ENCODE measurements at regions not wholly inside any gene's neighbourhood (a gene's known extent, or its start where the extent isn't known, plus 50 kb on each side); places are given as distances from the start of the nearest gene placed in this dataset.

DNA sequence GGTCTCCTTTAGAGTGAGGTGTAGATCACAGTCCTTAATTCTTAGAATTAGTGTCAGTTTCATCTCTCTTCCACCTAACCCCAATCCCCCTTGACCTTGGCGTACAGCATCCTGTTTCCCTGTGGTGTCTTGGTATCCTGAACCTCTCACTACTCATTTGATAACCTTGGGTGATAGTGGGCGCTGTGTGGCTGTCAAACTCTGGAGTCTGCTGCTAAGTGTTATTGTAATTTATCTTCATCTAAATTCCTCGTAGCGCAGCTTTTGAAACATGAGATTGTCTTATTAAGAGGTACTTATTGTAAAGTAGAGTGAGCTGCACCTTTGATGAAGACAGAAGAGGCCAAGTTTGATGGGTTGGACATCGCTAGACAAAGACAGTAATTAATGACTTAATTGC lies 222.6 kb upstream of the SPRED2 start:
- Mint-ChIP-seq H3K36me3 (no peaks in the 10 kb centered on the region), H3K27ac (no peak overlapping the region), H3K27me3 (peaks cover 26% of the 10 kb centered on the region), H3K4me1 (no peaks in the 10 kb centered on the region), H3K4me3 (no peak overlapping the region), H3K9me3 (no peaks in the 10 kb centered on the region)
- DNase-seq (no peak), ATAC-seq (ENCODE audit: low read depth in 2 of 2) (no peak)
- no peak overlapping the region for H3K27ac ChIP-seq (ENCODE audit: insufficient read depth, low read length, poor library complexity, severe bottlenecking)
- H3K27me3 ChIP-seq (ENCODE audit: control insufficient read depth, insufficient read depth, low read length), result no peaks in the 10 kb centered on the region
- H3K36me3 ChIP-seq (ENCODE audit: control insufficient read depth, insufficient read depth, low read length), result no peaks in the 10 kb centered on the region
- no peaks in the 10 kb centered on the region for H3K4me1 ChIP-seq (ENCODE audit: control insufficient read depth, insufficient read depth, low read length, poor library complexity, severe bottlenecking)
- no peak overlapping the region for H3K4me3 ChIP-seq (ENCODE audit: low read depth, low read length)
- no peaks in the 10 kb centered on the region for H3K9me3 ChIP-seq (ENCODE audit: control insufficient read depth in 2 of 2, low read length in 2 of 2)

DNA sequence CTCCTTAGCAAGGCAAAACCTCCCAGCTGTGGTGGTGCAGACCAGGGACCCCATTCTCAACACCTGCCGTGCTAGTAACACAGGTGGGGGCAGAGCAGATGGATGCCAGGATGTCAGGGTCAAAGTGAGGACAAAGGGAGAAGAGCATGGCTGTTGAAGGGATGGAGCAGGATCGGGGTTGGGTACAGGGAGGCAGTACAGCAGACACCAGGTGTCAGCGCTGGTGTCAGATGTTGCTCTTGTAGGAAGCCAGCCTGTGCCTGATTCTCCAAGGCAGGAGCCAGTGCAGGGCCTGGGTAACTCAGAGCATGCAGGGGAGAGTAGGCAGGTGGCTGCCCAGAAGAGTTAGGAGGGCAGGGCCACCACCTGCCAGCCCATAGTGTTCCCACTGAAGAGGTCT lies 222.1 kb upstream of the SPRED2 start:
- Mint-ChIP-seq H3K4me1 (no peaks in the 10 kb centered on the region), H3K27ac (no peak overlapping the region), H3K9me3 (no peaks in the 10 kb centered on the region), H3K4me3 (no peak overlapping the region), H3K27me3 (peaks cover 26% of the 10 kb centered on the region), H3K36me3 (no peaks in the 10 kb centered on the region)
- Histone ChIP-seq H3K36me3 (ENCODE audit: control insufficient read depth, insufficient read depth, low read length) (no peaks in the 10 kb centered on the region), H3K9me3 (ENCODE audit: control insufficient read depth in 2 of 2, low read length in 2 of 2) (no peaks in the 10 kb centered on the region), H3K27me3 (ENCODE audit: control insufficient read depth, insufficient read depth, low read length) (no peaks in the 10 kb centered on the region), H3K27ac (ENCODE audit: insufficient read depth, low read length, poor library complexity, severe bottlenecking) (no peak overlapping the region), H3K4me3 (ENCODE audit: low read depth, low read length) (no peak overlapping the region), H3K4me1 (ENCODE audit: control insufficient read depth, insufficient read depth, low read length, poor library complexity, severe bottlenecking) (no peaks in the 10 kb centered on the region)
- no peak for DNase-seq
- no peak for ATAC-seq (ENCODE audit: low read depth in 2 of 2)

DNA sequence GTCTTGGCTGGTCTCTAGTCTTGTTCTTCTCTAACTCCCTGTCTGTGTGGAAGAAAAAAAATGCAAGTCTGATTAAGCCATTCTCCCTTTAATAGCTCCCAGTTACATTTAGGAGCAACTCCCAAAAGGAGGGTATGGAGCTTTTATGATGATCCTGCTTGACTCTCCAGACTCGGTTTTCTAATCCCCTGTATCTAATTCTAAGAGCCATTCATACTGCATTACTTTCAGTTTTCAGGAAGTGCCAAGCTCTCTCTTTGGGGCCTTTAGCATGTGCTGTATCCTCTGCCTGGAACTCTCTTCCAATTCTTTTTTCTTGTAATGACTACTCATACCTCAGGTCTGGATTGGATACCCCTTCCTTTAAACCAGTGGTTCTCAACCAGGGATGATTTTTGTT lies 219.7 kb upstream of the SPRED2 start:
- no peak overlapping the region for H3K4me3 ChIP-seq (ENCODE audit: low read depth, low read length)
- Mint-ChIP-seq H3K36me3 (no peaks in the 10 kb centered on the region), H3K27me3 (peaks cover 26% of the 10 kb centered on the region), H3K27ac (no peak overlapping the region), H3K9me3 (peaks cover 0 to 2% (median 0%) of the 10 kb centered on the region in 7 donors), H3K4me1 (no peaks in the 10 kb centered on the region), H3K4me3 (no peak overlapping the region)
- ATAC-seq (ENCODE audit: low read depth in 2 of 2) (no peak), DNase-seq (no peak)
- no peaks in the 10 kb centered on the region for H3K9me3 ChIP-seq (ENCODE audit: control insufficient read depth in 2 of 2, low read length in 2 of 2)
- no peaks in the 10 kb centered on the region for H3K36me3 ChIP-seq (ENCODE audit: control insufficient read depth, insufficient read depth, low read length)
- H3K27ac ChIP-seq (ENCODE audit: insufficient read depth, low read length, poor library complexity, severe bottlenecking), result no peak overlapping the region
- no peaks in the 10 kb centered on the region for H3K27me3 ChIP-seq (ENCODE audit: control insufficient read depth, insufficient read depth, low read length)
- H3K4me1 ChIP-seq (ENCODE audit: control insufficient read depth, insufficient read depth, low read length, poor library complexity, severe bottlenecking), result no peaks in the 10 kb centered on the region

DNA sequence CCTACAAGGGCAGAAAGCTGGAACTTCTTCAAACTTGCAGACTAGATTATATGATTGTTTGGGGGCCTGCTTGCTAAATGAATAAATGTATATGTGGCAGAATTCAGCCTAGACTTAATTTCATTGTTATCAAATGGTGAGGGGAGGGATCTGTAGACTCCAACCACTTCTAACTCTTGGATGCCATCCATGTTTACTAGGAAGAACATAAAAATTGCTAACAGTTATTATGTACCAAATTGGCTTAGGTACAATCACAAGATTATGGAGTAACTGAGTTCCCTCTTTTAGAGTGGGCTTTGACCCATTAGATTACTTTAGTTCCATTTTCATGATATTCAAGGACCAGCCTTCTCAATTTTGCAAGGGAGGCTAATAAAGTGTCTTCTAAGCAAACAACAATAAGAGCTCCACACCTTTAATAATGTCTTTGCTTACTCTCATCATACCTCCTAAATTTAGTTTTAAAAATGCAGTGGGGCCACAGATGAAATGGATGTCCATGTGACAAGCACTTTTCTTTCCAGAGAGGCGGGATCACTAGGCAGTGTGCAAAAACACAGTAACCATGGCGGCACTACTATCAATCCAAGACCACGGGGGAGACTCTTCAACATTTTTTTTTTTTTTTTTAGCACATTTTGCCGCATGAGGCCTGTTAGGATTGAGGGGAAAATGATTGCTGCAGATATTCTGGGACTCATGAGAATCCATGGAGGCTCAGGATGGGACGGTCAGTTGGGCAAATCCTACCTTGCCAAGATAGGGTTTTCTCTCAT lies 217.6 kb upstream of the SPRED2 start:
- H3K27me3 ChIP-seq (ENCODE audit: control insufficient read depth, insufficient read depth, low read length), result no peaks in the 10 kb centered on the region
- H3K27me3 Mint-ChIP-seq, result peaks cover 17% of the 10 kb centered on the region
- ATAC-seq (ENCODE audit: low read depth in 2 of 2) (no peak), DNase-seq (no peak)
- no peaks in the 10 kb centered on the region for H3K4me1 ChIP-seq (ENCODE audit: control insufficient read depth, insufficient read depth, low read length, poor library complexity, severe bottlenecking)
- no peak overlapping the region for H3K4me3 ChIP-seq (ENCODE audit: low read depth, low read length)
- H3K27ac Mint-ChIP-seq, result peak overlapping the region in 1 of 3 donors; percentile 23
- no peaks in the 10 kb centered on the region for H3K4me1 Mint-ChIP-seq
- peaks cover 0 to 3% (median 0%) of the 10 kb centered on the region in 7 donors for H3K9me3 Mint-ChIP-seq
- H3K27ac ChIP-seq (ENCODE audit: insufficient read depth, low read length, poor library complexity, severe bottlenecking), result no peak overlapping the region
- no peak overlapping the region for H3K4me3 Mint-ChIP-seq
- H3K36me3 Mint-ChIP-seq, result no peaks in the 10 kb centered on the region
- no peaks in the 10 kb centered on the region for H3K9me3 ChIP-seq (ENCODE audit: control insufficient read depth in 2 of 2, low read length in 2 of 2)
- H3K36me3 ChIP-seq (ENCODE audit: control insufficient read depth, insufficient read depth, low read length), result no peaks in the 10 kb centered on the region

DNA sequence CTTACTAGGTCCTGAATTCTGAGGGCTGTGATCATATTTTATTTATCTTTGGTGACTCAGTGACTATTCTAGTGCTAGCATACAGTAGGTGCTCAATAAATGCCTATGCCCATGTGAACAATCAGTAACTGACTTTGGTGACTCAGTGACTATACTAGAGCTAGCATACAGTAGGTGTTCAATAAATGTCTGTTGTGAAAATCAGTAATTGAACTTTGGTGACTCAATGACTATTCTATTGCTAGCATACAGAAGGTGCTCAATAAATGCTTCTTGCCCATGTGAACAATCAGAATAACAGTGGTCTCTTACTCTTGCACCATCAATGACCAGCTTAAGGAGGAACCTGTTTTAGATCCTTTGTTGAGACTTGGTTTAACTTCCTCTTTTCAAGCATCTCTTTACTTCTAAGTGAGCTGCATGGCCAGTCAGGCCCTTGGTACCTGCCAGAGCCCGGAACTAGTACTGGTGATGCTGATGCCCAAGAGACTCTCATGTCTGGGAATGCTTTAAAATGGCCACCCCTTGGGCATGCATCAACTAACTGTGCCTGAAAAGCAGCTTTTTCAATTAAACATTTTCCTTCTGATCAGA lies 214.9 kb upstream of the SPRED2 start:
- no peaks in the 10 kb centered on the region for H3K27me3 ChIP-seq (ENCODE audit: control insufficient read depth, insufficient read depth, low read length)
- Mint-ChIP-seq H3K27ac (no peak overlapping the region), H3K4me3 (no peak overlapping the region), H3K4me1 (no peaks in the 10 kb centered on the region), H3K9me3 (peaks cover 0 to 6% (median 0%) of the 10 kb centered on the region in 7 donors), H3K27me3 (peaks cover 11% of the 10 kb centered on the region), H3K36me3 (no peaks in the 10 kb centered on the region)
- DNase-seq, result no peak
- H3K4me1 ChIP-seq (ENCODE audit: control insufficient read depth, insufficient read depth, low read length, poor library complexity, severe bottlenecking), result no peaks in the 10 kb centered on the region
- H3K27ac ChIP-seq (ENCODE audit: insufficient read depth, low read length, poor library complexity, severe bottlenecking), result no peak overlapping the region
- H3K4me3 ChIP-seq (ENCODE audit: low read depth, low read length), result no peak overlapping the region
- H3K36me3 ChIP-seq (ENCODE audit: control insufficient read depth, insufficient read depth, low read length), result no peaks in the 10 kb centered on the region
- H3K9me3 ChIP-seq (ENCODE audit: control insufficient read depth in 2 of 2, low read length in 2 of 2), result no peaks in the 10 kb centered on the region
- no peak for ATAC-seq (ENCODE audit: low read depth in 2 of 2)

DNA sequence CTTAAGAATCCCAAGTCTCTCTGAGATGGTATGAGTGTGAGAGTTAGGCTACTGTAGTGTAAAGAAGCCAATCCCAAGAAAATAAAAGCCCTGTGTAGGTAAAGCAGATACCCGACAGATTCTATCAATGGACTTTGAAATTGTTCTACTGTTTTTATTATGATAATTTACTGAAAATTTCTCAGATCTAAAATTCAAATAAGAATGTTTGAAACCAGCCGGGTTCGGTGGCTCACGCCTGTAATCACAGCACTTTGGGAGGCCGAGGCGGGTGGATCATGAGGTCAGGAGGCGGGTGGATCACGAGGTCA lies 208.3 kb upstream of the SPRED2 start:
- no peak for ATAC-seq (ENCODE audit: low read depth in 2 of 2)
- no peak for DNase-seq
- H3K4me3 ChIP-seq (ENCODE audit: low read depth, low read length), result no peak overlapping the region
- no peak overlapping the region for H3K27ac Mint-ChIP-seq
- no peak overlapping the region for H3K4me3 Mint-ChIP-seq
- H3K36me3 ChIP-seq (ENCODE audit: control insufficient read depth, insufficient read depth, low read length), result no peaks in the 10 kb centered on the region
- peaks cover 0 to 5% (median 0%) of the 10 kb centered on the region in 7 donors for H3K9me3 Mint-ChIP-seq
- no peaks in the 10 kb centered on the region for H3K4me1 ChIP-seq (ENCODE audit: control insufficient read depth, insufficient read depth, low read length, poor library complexity, severe bottlenecking)
- no peak overlapping the region for H3K27ac ChIP-seq (ENCODE audit: insufficient read depth, low read length, poor library complexity, severe bottlenecking)
- H3K36me3 Mint-ChIP-seq, result no peaks in the 10 kb centered on the region
- H3K27me3 ChIP-seq (ENCODE audit: control insufficient read depth, insufficient read depth, low read length), result no peaks in the 10 kb centered on the region
- H3K4me1 Mint-ChIP-seq, result peaks cover 0 to 6% (median 2%) of the 10 kb centered on the region in 4 donors
- no peaks in the 10 kb centered on the region for H3K9me3 ChIP-seq (ENCODE audit: control insufficient read depth in 2 of 2, low read length in 2 of 2)
- H3K27me3 Mint-ChIP-seq, result peaks cover 13% of the 10 kb centered on the region

DNA sequence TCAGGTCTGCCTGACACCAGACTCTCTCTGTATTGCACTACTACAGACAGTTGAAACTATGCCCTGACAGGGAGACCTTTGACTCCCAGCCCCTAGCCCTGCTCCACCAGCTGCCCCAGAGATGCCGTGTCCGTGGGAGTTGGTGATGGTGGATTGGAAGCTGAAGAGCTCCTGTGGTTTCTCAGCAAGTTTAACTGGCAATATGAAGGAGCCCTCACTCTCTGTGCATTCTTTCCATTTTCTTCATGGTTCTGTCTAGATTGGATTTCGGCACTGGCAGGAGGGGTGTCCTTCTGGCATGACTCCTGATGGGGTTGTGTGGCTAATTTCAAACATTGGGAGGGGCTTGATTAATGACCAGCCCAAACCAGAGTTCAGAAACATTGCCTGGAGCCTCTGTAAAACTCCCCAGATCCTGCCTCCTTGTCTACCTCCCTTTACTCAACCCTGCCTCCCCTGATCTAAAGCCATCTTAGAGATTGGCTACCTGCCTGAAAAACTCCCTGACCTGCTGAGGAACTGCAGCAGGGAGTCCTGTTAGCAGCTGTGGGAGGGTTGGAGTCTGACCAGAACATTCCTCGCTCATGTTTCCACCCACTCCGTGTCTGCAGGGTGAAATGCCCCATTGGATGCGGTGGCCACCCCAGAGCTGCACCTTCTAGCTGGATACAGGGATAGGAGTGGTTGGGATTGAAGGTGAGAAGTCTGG lies 206.9 kb upstream of the SPRED2 start:
- Mint-ChIP-seq H3K9me3 (peaks cover 0 to 5% (median 0%) of the 10 kb centered on the region in 7 donors), H3K4me3 (no peak overlapping the region), H3K27ac (no peak overlapping the region), H3K27me3 (peaks cover 13% of the 10 kb centered on the region), H3K36me3 (no peaks in the 10 kb centered on the region), H3K4me1 (peaks cover 0 to 6% (median 2%) of the 10 kb centered on the region in 4 donors)
- no peaks in the 10 kb centered on the region for H3K27me3 ChIP-seq (ENCODE audit: control insufficient read depth, insufficient read depth, low read length)
- no peak overlapping the region for H3K4me3 ChIP-seq (ENCODE audit: low read depth, low read length)
- H3K27ac ChIP-seq (ENCODE audit: insufficient read depth, low read length, poor library complexity, severe bottlenecking), result no peak overlapping the region
- H3K36me3 ChIP-seq (ENCODE audit: control insufficient read depth, insufficient read depth, low read length), result no peaks in the 10 kb centered on the region
- no peaks in the 10 kb centered on the region for H3K9me3 ChIP-seq (ENCODE audit: control insufficient read depth in 2 of 2, low read length in 2 of 2)
- no peak for DNase-seq
- no peak for ATAC-seq (ENCODE audit: low read depth in 2 of 2)
- H3K4me1 ChIP-seq (ENCODE audit: control insufficient read depth, insufficient read depth, low read length, poor library complexity, severe bottlenecking), result no peaks in the 10 kb centered on the region
